HG03196 (cell line): ENCODE measurements at regions not wholly inside any gene's neighbourhood (a gene's known extent, or its start where the extent isn't known, plus 50 kb on each side); places are given as distances from the start of the nearest gene placed in this dataset.
"Not testable (repeated sequence)": the region's sequence is repeated elsewhere in the genome, so short reads cannot be mapped to it uniquely, and the experiment has no call there.

Experiments
- ATAC-seq: cut with Tn5 transposase; IDR thresholded peaks from one replicate; pipeline ENCODE4 v1.9.1; 2021; ENCODE audit not compliant: unreplicated experiment

DNA sequence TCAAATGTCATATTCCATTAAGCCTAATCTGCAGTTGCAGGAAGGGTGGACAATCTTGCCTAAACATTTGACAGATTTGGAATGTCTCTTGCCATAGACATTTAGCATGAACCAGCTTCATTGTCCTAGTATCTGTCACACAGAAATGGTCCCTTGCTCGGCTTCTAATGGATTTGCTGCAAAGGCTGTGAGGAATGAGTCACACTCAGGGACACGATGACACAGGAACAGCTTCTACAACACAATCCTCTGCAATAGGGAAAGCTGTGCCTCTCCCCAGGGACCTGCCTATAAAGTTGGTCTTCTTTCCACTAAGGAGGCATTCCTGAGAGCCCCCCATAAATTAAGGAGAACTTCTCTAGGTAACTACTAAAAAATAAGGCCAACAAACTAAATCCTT is 155.1 kb upstream of the L3MBTL4 start:
- ATAC-seq, result no peak

DNA sequence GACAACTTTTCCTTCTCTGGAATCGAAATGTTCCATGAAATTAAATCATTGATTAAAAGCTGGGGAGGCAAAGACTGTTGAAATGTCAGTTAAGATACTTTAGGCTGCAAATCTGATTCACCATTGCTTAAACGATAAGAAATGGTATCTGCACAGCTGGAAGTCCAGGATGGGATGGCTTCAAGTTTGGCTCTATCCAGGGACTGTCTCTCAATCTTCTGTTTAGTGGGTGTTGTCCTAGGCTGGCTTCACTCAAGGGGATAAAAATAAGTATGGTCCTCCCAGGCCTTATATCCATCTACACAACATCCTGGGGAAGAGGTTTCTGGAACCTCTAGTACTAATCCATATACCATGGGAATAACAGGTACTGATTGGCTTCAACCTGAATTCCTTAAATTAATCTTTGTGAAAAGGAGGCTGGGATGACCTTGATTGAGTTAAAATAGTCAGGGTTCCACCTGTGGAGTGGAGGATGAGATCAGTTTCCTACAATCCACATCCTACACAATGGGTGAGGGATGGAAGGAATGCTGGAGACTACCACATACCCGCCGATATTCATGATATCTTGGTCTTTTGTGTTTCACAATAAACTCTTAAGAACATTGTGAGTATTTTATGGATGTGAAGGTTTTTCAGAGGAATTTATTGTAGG is 156.0 kb upstream of the L3MBTL4 start:
- ATAC-seq, result no peak

DNA sequence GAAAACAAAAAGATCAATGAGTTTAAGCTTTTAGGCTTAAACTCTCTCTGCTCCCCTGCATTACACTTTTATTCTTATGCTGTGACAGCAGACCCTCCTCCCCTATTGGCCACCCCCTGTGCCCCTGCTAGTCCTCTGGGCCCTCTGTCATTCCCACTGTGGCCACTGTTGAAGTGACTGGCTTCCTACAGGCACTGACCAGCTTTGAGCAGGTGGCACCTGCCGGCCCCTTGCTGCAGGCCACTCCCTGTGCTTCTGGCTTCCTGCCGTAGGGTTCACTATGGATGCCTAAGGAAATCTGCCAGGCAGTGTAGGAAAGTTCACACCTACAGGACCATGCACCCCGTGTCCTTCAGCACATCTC is 156.5 kb upstream of the L3MBTL4 start:
- ATAC-seq, result no peak

DNA sequence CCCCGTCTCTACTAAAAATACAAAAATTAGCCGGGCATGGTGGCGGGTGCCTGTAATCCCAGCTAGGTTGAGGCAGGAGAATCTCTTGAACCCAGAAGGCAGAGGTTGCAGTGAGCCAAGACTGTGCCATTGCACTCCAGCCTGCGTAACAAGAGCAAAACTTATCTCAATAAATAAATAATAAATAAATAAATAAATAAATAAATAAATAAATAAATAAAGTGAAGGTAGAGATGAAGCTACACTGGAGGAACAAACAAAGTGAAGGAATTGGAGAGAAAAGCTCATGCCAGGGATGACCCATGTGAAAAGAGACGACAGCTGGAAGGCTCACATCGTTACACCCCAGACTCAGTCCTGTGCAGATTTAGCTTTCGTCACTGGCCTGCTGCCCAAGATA is 157.3 kb upstream of the ARHGAP28 start:
- ATAC-seq, result not testable (repeated sequence)

DNA sequence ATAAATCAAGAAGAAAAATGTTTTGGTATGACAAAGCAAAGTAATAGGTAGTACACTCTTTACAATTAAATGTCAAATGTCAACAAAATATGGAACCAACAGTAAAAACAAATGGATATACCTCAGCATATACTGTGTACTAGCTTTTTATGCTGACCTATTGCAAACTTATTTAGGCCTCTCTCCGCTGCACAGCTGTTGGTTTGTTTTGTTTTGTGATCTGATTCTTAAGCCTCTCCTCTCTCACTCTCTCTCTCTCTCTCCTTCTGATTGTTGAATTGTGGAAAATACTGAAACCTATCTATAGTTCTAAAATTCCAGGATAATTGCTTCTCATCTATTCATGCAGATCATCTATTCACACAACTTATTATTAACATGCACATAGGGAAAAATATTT is 154.9 kb upstream of the ARHGAP28 start:
- no peak for ATAC-seq

DNA sequence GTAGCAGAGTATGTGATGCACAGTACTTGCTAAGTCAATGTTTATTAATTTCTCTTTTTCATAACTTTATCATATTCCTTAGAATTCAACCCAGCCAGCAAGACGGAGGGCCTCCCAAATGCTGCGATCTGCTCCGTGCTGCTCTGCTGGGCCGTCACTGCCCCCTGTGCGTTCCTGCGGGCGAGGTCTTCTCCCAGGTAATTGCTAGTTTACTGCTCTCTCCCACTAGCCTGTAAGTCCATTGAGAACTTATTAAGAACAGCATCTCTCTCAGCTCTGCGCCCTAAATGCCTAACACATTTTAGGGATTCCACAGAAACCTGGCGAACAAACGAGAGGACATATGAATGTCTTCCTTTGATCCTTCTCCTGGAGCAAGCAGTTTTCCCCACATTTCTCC is 153.6 kb upstream of the ARHGAP28 start:
- ATAC-seq, result no peak

DNA sequence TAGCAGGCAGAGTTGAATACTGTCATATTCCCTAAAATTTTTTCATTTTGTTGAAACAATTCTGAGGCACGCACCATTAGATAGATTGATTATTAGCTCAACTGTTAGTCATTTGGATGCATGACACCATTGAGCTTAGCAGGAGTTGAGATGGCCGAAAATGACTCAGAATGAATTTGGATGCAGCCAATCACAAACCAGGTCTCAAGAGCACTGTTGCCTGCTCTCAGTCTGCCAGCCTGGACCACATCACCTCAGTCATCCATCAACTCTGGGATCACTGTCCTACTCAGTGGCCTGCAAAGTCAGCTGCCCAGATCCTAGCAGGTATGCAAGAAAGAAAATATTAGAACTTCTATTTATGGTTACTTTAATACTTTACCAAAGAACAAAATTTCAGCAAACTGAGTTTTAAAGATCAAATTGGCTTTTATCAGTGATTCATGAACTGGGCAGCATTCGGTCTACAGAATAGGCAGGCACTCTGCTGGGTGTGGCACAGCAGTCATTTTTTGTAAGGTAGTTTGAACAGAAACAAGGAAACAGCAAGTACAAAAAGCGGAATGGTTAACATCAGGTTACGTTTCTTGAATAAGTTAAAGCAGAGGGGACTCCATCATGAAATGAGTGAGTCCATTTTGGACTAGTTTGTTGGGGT is 152.7 kb upstream of the ARHGAP28 start:
- ATAC-seq, result no peak

DNA sequence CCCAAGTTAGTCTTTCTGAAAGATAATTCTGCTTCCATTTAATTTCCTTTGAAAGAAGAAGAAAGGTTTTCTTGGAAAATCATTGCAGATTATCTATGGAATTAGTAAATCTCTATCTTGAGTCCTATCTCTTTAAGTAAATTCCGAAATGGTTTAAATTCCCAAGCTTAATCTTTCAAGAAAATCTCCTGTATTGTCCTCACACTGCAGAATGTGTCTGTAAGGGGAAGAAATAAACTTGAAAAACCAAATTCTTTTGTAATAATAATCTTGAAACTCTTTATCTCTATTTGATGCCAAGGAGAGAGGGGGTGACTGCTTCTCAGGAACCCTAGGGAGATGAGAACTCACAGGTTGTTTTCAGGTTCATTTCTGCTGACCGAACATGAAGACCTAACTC is 150.8 kb upstream of the ARHGAP28 start:
- ATAC-seq, result no peak

DNA sequence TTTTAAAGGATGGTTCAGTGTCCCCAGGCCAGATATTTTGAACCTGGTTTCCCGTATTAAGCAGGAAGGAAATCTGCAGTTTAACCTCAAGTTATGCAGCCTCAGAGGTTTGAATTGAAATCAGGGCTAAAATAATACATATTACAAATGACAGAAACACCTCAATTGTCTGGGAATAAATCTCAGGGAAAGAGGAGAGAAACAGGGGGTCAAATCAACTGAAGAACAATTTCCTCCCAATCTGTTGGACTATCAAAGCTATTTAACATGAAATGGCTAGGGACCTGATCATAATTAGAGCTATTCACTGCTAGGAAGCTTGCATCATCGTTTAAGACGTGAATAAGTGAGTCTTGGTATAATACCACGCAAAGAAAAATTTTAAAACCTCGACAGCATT is 150.0 kb upstream of the ARHGAP28 start:
- no peak for ATAC-seq

DNA sequence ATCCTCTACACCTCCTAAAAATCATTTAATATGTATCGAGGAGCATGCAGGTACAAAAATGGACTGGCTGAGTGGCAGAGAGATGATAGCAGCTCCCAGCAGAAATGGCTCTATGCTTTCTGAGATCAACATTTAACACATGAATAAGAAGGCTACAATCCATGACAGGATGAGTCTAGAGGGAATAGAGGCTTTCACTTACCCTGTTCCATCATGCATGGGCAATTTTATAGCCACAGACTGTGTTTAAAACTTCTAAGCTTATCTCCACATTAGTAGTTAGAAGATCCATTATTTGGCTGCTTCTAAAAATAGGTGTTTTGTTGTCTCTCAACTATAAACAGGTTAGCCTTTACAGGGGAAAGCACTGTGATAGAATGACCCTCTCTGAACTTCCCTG is 149.1 kb upstream of the ARHGAP28 start:
- ATAC-seq, result no peak

DNA sequence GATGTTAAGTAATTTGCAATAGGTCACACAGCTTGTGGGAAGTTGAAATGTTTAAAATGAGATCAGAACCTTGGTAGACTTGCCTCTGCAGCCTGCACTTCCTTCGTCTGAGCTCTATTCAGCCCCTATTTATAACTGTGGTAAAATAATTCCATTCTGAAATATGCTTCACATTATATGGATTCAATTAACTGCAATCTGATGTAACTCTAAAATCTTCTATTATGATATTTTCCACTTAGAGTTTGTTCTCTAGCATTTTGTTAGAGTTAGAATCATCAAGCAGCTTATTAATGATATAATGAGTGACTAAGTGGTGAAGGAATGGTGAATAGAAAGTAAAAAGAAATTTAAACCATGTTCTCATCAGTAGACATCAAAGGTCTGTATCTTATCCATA is 139.6 kb upstream of the ARHGAP28 start:
- no peak for ATAC-seq

DNA sequence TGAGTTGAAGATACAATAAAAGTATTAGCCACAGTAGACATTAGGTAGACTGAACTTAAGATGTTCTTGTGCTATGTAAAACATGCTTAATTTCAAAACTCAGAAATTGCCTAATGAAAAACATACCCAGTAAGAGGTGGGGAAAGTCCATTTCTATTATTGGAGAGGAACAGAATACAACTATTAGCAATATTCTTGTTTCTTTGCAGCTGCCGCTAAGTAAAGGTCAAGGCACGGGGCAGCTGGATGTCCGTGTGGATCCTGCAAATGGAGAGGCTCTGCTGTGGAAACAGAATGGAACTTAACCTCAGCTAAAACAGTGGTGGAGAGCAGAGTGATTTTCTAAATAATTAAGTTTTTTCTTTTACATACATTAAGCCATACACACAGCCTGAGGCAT is 139.2 kb upstream of the ARHGAP28 start:
- no peak for ATAC-seq

DNA sequence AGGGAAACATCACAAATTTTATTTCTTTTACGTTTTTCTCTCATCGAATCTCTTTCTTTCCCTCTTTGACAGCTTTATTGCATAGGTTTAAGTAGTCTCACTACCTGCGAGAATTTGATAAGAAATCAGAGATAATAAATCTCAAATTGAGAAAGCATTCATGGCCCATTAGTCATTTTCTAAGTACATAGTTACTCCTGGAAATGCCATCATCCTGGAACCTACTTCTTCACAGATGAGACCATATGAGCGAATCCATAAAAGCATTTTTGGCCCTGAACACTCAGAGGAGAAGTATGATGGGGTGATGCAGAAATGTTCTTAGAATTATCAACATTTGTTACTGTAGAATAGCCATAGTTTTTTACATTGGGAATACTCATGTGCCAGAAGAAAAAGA is 138.0 kb upstream of the ARHGAP28 start:
- ATAC-seq, result no peak

DNA sequence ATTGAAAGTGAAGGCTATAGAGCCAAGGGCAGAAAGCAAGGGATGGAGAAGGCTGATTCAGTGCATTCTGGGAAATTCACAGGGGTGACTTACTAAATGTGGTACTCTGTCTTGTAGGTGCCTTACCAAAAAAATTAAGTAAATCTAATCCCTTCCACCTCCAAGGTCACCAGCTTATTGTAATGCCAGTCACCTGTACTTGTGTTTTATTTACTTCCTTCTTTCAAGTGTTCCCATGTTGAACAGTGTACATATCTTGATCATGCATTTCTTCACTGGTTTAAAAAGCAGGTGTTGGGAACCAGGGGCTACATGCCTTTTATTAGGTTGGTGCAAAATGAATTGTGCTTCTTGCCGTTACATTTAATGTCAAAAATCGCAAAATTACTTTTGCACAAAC is 137.0 kb upstream of the ARHGAP28 start:
- no peak for ATAC-seq

DNA sequence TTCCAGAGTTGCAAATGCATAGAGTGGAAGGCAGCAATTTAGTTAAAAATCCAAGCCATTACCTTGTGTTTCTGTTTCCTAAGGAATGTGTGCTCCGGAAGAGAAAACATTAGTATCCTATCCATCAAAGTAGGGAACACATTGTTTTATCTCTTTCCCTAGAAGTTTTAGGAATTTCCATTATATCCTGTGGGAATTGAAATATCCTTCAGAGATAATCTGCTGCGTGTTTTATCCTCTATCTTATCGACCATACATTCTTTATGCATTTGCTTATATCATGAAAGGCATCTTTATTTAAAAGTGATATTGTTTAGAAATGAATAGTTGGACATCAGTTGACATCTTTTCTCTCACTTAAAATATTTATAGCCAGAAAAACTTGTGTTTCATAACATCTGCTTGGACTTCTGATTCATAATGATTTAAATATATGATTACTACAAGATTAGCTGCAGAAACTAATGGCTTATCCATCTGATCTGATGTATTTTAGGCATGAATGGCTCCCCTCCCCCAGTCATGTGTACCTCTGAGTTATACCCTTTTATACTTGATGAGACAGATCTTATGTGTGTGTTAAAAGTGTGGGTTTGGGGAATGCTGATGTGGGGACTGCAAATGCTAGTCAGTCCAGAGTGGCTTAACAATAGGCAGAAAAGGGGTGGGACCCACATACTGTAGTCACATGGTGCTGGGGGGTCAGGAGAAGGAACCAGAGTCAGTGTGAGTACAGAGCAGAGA is 136.2 kb upstream of the ARHGAP28 start:
- ATAC-seq, result no peak

DNA sequence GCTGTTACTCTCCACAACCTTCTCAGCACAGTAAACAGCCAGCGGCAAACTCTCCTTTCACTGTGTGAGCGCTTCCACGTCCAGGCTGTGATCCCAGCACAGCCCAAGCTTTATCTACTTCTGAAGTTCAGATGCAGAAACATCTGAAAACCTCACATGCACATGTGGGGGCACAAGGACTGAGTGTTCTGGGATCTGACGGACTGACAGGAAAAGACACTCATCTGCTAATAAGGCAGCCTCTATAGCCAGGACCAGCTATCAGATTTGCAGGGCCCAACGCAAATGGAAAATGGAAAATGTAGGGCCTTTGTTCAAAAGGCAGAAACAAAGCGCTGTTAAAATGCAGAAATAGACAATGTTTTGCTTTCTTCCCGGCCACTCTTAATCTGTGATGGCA is 133.8 kb upstream of the ARHGAP28 start:
- no peak for ATAC-seq

DNA sequence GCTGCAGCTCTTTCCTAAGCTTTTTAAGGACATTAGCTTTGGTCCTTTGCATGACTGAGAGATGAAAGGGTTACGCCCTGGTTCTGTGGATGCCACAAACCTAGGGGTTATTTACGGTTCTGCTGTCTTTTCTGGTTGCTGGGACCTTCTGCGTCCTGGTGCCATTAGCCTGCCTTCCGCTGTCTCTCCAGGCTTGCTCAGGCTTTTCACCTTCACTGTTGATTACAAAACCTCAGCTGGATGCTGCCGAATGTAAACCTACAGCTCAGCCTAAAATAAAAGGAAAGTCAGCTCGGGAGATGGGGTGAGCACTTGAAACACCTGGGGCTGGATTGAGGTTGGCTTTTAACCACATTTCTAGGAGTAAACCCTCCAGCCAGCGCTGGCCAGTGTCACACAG is 130.9 kb upstream of the ARHGAP28 start:
- no peak for ATAC-seq

DNA sequence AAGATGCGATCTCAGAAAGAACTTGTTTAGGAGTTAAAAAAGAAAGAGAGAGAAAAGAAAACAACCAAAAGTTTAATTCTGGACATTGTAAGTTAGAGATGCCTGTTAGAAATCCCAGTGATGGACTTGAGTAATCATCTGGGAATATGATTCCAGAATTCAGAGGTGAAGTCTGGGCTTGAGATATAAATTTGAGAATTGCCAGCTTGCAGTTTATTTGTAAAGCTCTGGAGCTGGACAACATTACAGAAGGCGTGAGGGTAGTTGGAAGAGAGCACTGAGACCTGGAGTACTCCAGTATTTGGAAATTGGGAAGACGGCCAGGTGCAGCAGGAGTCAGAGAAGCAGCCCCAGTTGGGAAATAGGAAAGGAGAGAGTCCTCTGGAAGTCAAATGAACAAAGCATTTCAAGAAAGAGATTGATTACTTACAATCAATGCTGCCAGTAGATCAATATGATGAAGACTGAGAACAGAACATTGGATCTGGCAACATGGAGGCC is 128.8 kb upstream of the ARHGAP28 start:
- ATAC-seq, result no peak

DNA sequence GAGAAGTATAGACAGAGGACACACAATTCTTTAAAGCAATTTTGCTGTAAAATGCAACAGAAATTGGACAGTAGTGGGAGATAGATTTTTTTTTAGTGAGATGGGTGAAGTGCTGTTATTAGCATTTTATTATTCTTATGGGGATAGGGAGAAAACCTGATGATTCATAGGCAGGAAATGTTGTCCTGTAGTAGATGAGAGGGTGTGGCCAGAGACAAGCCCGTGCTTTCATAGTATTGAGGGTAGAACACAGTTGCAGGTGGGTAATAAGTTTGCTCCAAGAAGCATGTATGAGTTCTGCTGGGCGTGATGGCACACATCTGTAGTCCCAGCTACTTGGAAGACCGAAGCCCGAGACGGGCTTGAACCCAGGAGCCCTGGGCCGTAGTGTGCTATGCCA is 128.3 kb upstream of the ARHGAP28 start:
- no peak for ATAC-seq

DNA sequence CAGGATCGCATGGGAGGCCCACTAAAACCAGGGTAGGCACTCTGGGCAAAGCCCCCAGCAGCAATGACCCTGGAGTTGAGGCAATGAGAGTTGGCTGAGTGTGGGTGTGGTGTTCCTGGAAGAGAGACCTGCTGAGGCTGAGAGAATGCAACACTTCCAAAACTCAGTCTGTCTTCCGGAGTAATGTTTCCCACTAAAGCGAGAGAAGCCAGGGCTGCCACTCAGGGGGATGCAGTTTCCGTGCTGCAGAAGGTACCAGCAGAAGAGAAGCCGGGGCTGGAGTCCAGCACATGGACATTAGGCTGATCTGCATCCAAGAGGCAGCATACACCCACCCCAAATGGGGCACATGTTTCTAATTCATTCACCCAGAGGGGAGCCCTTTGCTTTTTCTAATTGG is 127.2 kb upstream of the ARHGAP28 start:
- ATAC-seq, result no peak

DNA sequence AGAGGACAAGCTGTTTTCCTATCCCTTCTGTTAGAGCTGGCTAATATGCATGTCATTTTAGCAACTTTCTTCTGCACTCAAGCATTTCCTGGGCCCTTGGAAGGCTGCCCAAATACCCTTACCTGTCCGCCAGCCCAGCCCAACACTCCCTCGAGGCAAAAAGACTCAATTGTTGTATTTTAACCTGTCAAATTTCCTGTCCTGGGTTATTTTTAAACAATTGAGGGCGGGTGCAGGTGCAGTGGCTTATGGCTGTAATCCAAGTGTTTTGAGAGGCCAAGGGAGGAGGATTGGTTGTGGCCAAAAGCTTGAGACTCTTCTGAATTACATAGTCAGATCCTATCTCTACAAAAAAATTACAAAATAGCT is 125.0 kb upstream of the ARHGAP28 start:
- no peak for ATAC-seq

DNA sequence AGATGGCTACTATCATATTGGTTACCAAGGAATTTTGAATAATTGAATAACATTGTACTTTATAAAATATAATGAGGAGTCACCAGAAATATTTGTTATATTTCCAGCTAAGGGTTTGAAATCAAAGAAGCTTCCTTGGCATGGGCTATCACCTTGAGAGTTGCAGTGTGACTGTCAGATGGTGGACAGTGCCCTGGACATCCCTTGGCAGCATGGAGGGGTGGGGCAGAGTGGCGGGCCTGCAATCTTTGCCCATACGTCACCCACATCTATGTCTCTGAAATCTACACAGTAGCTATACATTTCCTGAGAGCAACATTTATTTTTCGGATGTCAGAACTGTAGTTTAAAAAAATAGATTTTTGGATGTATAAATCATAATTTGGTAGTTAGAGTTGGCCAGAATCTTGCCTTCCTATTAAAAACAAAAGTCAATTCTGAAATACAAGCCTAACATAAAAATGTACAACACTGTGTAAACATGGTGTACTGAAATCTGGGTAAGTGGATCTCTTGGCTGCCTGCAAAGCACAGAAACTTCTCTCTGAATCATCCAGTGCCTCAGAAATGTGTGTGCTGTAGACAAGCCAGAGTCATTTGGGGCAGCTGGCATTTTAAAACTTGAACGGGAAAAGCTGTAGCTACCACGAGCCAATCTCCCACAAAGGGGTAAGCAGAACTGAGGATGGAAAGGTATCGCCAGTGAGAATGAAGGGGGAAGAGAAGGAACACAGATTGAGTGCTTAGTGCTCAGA is 124.2 kb upstream of the ARHGAP28 start:
- no peak for ATAC-seq
